ENCODE measurements at regions not wholly inside any gene's neighbourhood (a gene's known extent, or its start where the extent isn't known, plus 50 kb on each side); places are given as distances from the start of the nearest gene placed in this dataset.

GRCh38 chr3:74288761-74289160 is 325.7 kb downstream of the CNTN3 start:
- TF ChIP-seq CTCF (conservative IDR thresholded peaks at IDR 0.05; ENCODE audit: low read length) = no peak
- H3K4me3 ChIP-seq (ENCODE audit: low read length) = no peak overlapping the region
- no peak for DNase-seq (ENCODE audit: low read depth)

- peak; percentile 30 for DNase-seq (ENCODE audit: low read depth)
- TF ChIP-seq CTCF (conservative IDR thresholded peaks at IDR 0.05; ENCODE audit: low read length) = no peak
- no peak overlapping the region for H3K4me3 ChIP-seq (ENCODE audit: low read length)
Measured at GRCh38 chr3:74287557-74287956, 326.9 kb downstream of the CNTN3 start.

GRCh38 chr3:74282202-74282601 is 332.3 kb downstream of the CNTN3 start:
- TF ChIP-seq CTCF (conservative IDR thresholded peaks at IDR 0.05; ENCODE audit: low read length) = no peak
- H3K4me3 ChIP-seq (ENCODE audit: low read length) = no peak overlapping the region
- peak; percentile 43 for DNase-seq (ENCODE audit: low read depth)

- DNase-seq (ENCODE audit: low read depth) = no peak
- no peak for TF ChIP-seq CTCF (conservative IDR thresholded peaks at IDR 0.05; ENCODE audit: low read length)
- H3K4me3 ChIP-seq (ENCODE audit: low read length) = no peak overlapping the region
Measured at GRCh38 chr3:74281705-74282104, 332.8 kb downstream of the CNTN3 start.

GRCh38 chr3:74273555-74274402 is 340.7 kb downstream of the CNTN3 start:
- H3K4me3 ChIP-seq (ENCODE audit: low read length) = no peak overlapping the region
- no peak for TF ChIP-seq CTCF (conservative IDR thresholded peaks at IDR 0.05; ENCODE audit: low read length)
- no peak for DNase-seq (ENCODE audit: low read depth)

- DNase-seq (ENCODE audit: low read depth) = peak; percentile 64
- TF ChIP-seq CTCF (conservative IDR thresholded peaks at IDR 0.05; ENCODE audit: low read length) = no peak
- no peak overlapping the region for H3K4me3 ChIP-seq (ENCODE audit: low read length)
Measured at GRCh38 chr3:74273091-74273490, 341.4 kb downstream of the CNTN3 start.

GRCh38 chr3:74271541-74271940 is 342.9 kb downstream of the CNTN3 start:
- peak; percentile 64 for DNase-seq (ENCODE audit: low read depth)
- H3K4me3 ChIP-seq (ENCODE audit: low read length) = no peak overlapping the region
- TF ChIP-seq CTCF (conservative IDR thresholded peaks at IDR 0.05; ENCODE audit: low read length) = no peak
